GM21360 (cell line): ENCODE measurements at regions not wholly inside any gene's neighbourhood (a gene's known extent, or its start where the extent isn't known, plus 50 kb on each side); places are given as distances from the start of the nearest gene placed in this dataset.

ENCODE experiments used
- ATAC-seq: cut with Tn5 transposase; IDR thresholded peaks from one replicate; pipeline ENCODE4 v1.9.1; 2021; ENCODE audit warnings: mild to moderate bottlenecking, moderate library complexity; ENCODE audit not compliant: unreplicated experiment

GRCh38 chr4:181151856-181152255 lies 1091.3 kb upstream of the TENM3 start:
- no peak for ATAC-seq

GRCh38 chr4:181157647-181158046 lies 1085.6 kb upstream of the TENM3 start:
- ATAC-seq: no peak

DNA sequence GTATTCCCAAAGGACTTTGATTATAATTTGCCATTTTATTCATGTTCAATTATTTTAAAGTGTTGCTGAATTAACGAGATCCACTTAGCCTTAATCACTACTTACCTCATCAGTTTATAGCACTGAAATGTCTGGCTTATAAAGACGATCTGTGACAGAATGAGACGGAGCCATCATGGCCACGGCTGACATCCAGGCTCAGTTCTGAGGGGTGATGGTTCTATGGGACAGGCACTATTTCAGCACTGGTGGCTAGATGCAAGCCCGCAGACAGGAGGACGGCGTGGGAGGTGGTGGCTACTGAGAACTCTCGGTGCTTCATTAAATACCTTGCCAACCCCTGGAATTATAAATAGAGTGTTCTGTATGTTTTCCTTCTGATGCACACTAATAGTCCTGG lies 1084.2 kb upstream of the TENM3 start:
- no peak for ATAC-seq

DNA sequence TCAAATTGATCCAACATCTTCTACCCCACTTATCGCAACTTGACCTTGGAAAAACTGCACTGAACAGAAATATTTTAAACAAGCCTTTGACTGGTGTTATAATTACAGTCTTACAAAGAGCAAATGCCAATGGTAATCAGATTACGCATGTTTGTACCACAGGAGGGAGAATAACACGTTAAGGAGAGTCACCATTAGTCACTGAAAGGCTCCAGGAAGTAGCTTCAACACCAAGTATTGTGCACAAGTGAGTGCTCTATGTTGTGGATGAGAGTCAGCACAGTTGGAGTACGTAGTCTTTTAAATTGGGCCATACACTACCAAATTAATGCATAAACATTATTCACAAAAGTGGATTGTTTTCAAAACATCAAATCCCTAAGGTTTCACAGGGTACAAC lies 1081.5 kb upstream of the TENM3 start:
- ATAC-seq: no peak

DNA sequence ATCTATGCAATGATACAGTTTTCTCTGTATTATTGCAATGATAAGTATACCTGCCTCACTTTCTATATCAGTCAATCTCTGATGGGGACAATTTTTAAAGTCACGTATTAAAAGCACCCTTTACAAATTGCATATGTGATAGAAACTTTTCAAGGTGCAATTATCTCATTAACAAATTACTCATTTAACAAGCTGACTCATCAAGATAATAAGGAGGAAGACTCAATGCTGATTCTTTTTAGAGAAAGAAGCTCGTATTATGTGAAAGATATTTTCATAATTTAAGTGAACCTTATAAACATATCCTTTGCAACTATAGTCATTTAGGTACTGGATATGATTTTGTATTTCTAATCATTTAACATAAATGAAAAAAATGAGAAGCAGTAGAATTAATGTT lies 1080.9 kb upstream of the TENM3 start:
- ATAC-seq: no peak

DNA sequence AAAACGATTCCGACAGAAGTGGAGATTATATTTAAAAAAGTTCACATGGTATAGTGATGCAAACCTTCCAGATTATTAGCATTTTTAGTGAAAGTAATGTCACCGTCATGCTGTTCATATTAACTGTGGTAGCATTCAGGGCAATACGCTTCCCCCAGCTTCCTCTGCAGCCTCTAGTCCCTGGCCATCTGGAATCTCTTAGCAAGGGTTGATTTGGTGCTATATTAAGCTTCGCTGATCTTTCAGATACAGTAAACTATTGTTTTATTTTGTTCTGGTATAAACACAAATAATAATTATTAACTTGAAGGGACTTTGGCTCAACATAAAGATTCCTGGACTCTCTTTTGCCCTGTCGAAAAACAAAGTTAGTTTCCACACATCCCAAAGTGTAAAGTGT lies 1080.5 kb upstream of the TENM3 start:
- ATAC-seq: no peak

- no peak for ATAC-seq
Measured at GRCh38 chr4:181166742-181167399, 1076.3 kb upstream of the TENM3 start.

DNA sequence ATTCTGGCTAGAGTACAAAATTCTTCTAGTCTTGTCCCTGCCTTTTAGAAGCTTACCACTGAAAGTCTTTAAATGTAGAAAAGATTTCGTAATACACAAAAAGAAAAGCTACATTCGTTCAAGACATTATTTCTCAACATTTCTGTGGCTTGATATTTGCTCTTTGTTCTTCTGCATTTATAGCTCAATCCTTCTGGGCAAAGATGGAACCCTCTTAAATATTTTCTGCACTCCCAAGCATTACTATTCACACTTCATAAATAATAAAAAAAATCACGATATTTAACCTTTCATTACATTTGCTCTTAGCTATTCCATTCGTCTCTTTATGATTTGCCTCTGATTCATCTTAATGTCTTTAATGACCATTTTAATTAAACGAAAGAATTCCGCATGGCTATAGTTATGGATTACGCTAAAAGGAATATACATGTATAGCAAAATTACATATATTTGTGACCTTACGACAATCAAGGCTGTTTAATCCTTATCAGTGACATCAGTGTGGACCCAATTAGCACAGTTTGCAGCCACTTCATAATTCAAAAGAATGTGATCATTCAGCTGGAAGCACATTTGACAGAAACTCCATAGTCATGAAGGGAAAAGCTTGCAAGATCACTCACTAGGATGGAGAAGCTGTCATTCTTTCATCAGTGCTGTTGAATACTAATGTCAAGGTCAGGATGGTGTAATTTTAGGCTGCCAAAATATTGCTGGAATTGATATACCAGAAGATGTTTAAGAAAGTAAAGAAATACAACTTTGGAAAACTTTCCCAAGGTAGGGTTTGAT lies 1075.0 kb upstream of the TENM3 start:
- ATAC-seq: no peak

DNA sequence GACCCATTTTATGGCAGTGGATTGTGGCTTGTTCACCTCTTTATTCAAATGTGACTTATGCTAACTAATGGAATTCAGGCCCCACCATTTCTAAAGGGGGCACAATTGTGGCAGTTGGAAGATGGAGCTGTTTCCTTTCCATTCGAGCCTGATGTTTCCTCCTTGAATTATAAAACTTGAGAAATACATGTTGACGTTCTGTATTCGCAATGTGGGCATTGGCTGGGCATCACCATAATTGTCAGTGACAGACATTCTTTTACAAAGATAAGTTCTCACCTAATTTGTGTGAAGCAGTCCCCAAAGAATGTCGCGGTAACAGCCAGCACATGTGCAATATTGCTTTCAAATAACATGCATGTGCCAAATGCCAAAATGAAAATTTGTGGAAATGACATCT lies 1070.2 kb upstream of the TENM3 start:
- no peak for ATAC-seq

DNA sequence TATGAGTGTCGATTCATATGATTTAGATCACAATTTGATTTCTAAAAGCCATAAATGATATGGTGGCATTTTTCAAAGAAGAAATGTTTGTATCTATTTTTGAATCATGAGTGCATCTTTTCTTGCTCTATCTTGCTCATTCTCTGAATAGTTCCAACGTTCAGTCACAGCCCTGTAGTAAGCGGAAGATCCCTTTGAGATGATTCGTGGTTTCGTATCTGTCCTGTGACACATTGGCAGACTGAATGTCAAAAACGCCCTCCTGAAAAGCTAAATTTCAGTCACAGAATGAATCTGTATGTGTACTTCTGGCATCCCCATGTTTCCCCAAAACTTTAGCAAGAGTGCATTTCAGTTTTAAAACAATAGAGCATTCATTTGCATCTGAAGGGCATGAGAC lies 1066.9 kb upstream of the TENM3 start:
- no peak for ATAC-seq

GRCh38 chr4:181181331-181181730 lies 1061.9 kb upstream of the TENM3 start:
- ATAC-seq: no peak

DNA sequence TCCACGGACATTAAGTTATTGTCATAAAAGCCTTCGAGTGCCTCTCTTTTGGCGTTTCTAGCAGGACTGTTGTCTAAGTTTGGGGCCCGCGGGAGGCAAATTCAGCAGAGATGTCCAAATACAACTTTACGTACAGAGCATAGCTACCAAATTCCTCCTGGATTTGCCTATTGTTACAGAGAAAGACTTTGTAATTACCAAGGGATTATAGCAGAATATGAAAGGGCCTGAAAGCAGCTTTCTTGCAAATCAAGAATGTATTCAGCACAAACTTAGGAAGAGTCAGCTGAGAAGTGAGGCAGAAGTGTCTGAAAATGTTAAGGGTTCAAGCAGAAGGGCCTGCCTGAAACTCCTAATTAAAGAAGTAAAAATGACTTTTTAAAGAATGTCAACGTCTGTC lies 1053.5 kb upstream of the TENM3 start:
- ATAC-seq: no peak

GRCh38 chr4:181193131-181193930 lies 1049.9 kb upstream of the TENM3 start:
- ATAC-seq: no peak

DNA sequence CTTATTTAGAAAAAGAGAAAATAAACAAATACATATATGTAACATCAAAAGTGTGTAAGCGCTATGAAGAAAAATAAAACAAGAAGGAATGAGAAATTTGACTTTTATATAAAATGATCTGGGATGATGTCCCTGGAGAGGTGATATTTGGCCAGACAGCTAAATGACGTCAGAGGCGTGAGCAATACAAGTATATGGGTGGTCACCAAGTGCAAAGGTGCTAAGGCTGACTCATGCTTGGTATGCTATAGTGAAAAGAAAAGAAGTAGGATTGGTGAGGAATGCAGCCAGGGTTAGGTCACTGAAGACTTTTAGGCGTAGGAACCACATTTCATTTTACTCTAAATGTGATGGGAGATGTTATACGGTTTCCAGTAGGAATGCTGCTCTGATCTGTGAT lies 1049.1 kb upstream of the TENM3 start:
- ATAC-seq: no peak

- ATAC-seq: no peak
Measured at GRCh38 chr4:181200076-181200475, 1043.1 kb upstream of the TENM3 start.

DNA sequence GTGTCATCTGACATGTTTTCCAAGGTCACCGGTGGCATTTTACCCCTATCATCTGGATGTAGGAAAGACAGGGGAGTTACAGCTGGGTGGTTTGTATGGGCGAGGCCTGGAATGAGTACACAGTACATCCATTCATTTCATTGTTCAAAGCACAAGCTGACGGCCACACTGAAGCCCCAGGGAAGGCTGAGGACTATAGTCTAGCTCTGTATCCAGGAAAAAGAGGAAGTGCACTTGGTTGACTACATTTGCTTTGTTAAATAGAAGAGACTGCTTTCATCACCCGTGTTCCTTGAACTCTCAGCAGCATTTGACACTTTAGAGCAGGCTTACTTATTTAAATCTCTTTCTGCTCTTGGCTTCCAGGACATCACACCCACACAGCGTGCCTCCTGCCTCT lies 1041.0 kb upstream of the TENM3 start:
- ATAC-seq: no peak

DNA sequence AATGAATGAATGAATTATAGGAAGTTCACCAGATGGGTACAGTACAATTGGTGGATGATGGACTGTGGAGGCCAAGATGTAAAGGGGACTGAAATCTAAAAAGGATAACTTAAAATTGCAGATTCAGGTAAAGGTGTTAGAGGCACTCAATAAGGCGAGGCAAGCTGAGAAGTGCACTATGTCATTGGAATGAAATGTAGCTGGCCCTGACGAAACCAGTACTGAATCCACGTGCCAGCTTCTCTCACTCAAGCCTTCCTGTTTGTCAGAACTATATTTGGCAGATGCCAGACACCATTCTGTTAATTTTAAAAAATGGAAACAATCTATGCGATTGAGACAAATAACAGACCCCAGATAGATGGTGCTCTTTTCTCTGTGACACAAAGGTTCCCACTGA lies 1039.1 kb upstream of the TENM3 start:
- ATAC-seq: no peak

- no peak for ATAC-seq
Measured at GRCh38 chr4:181213551-181213950, 1029.7 kb upstream of the TENM3 start.

GRCh38 chr4:181216501-181216900 lies 1026.7 kb upstream of the TENM3 start:
- ATAC-seq: no peak

GRCh38 chr4:181219783-181220416 lies 1023.3 kb upstream of the TENM3 start:
- no peak for ATAC-seq

- no peak for ATAC-seq
Measured at GRCh38 chr4:181224852-181225251, 1018.4 kb upstream of the TENM3 start.
